ENCODE measurements at regions not wholly inside any gene's neighbourhood (a gene's known extent, or its start where the extent isn't known, plus 50 kb on each side); places are given as distances from the start of the nearest gene placed in this dataset.

DNA sequence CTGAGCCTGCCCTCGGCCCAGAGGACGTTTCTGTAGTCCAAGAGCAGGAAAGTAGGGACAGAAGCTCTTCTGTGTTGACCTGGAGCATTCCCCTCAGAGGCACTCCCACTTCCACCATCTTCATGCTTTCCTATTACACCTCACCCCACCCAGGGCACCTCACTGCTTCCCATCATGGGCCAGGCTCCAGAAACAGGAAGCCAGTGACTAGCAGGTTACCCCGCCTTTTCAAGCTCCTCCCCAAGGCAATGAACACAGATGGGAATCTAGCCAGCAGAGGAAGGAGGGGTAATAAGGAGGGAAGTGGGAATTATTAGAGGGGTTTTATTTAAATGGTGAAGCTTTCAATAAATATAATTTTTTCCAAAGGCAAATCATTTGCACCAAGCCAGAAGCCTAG lies 308.8 kb upstream of the MGAT5 start:
- DNase-seq (ENCODE audit: low read depth) = no peak
- no peak for TF ChIP-seq CTCF (IDR thresholded peaks at IDR 0.05; ENCODE audit: low read depth, low read length, missing control alignments)
- in situ Hi-C loops (cut with HindIII; ENCODE audit: low sequenced_read_pairs) = no loop called here
- H3K4me3 ChIP-seq (ENCODE audit: low read depth, low read length) = no peak overlapping the region

- TF ChIP-seq CTCF (IDR thresholded peaks at IDR 0.05; ENCODE audit: low read depth, low read length, missing control alignments) = no peak
- no peak overlapping the region for H3K4me3 ChIP-seq (ENCODE audit: low read depth, low read length)
- in situ Hi-C loops (cut with HindIII; ENCODE audit: low sequenced_read_pairs) = no loop called here
- no peak for DNase-seq (ENCODE audit: low read depth)
Measured at GRCh38 chr2:133947057-133947456, 306.8 kb upstream of the MGAT5 start.

DNA sequence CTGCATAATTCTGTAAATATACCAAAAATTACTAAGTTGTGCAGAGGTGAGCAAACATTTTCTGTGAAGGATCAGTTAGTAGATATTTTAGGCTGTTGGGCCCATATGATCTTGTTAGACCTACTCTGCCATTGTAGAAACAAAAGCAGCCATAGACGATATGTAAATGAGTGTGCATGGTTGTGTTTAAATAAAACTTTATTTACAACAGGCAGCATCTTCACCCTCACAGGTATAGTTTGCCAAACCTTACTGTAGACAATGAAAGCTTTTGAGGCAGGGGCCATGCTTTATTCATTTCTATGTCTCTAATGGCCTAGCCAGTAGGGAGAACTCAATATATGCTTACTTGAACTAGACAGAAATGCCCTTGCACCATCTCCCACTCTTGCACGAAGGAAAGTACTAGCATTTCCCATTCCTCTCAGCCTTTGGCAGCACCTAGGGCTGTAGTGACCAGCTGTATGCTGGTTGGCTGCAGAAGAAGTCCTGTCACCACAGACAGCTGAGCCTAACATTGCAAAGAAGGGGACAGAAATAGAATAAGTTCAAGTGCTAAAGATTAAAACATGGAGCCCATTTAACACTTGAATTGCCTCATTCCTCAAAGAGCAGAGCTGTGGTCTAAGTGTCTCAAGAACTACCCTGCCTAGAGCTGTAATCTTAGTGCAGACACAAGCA lies 305.1 kb upstream of the MGAT5 start:
- no peak for DNase-seq (ENCODE audit: low read depth)
- no peak overlapping the region for H3K4me3 ChIP-seq (ENCODE audit: low read depth, low read length)
- in situ Hi-C loops (cut with HindIII; ENCODE audit: low sequenced_read_pairs) = no loop called here
- no peak for TF ChIP-seq CTCF (IDR thresholded peaks at IDR 0.05; ENCODE audit: low read depth, low read length, missing control alignments)

GRCh38 chr2:133949595-133949994 lies 304.3 kb upstream of the MGAT5 start:
- no peak for DNase-seq (ENCODE audit: low read depth)
- in situ Hi-C loops (cut with HindIII; ENCODE audit: low sequenced_read_pairs) = no loop called here
- no peak overlapping the region for H3K4me3 ChIP-seq (ENCODE audit: low read depth, low read length)
- no peak for TF ChIP-seq CTCF (IDR thresholded peaks at IDR 0.05; ENCODE audit: low read depth, low read length, missing control alignments)

GRCh38 chr2:133951209-133951608 lies 302.7 kb upstream of the MGAT5 start:
- no peak for DNase-seq (ENCODE audit: low read depth)
- in situ Hi-C loops (cut with HindIII; ENCODE audit: low sequenced_read_pairs) = no loop called here
- H3K4me3 ChIP-seq (ENCODE audit: low read depth, low read length) = no peak overlapping the region
- no peak for TF ChIP-seq CTCF (IDR thresholded peaks at IDR 0.05; ENCODE audit: low read depth, low read length, missing control alignments)

DNA sequence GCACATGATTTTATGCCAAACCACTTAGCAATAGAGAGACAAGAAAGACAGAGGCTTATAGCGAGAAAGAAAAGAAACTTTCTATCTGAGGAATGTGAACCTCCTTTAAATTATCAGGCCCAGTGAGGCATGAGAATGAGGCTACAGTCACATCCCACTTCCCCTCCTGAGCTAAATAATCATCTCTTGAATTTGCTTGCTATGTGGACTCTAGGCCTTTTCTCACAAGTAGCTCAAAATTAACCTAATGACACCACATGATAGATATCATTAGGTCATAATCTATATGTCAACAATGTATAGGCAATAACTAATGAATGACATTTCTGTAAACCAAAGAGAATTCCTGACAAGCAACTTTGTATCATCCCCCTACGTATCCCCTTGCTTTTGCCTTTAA lies 301.5 kb upstream of the MGAT5 start:
- in situ Hi-C loops (cut with HindIII; ENCODE audit: low sequenced_read_pairs) = no loop called here
- TF ChIP-seq CTCF (IDR thresholded peaks at IDR 0.05; ENCODE audit: low read depth, low read length, missing control alignments) = no peak
- DNase-seq (ENCODE audit: low read depth) = no peak
- no peak overlapping the region for H3K4me3 ChIP-seq (ENCODE audit: low read depth, low read length)

Data from astrocyte of the cerebellum (primary cell).